WTC11 (cell line): ENCODE measurements at regions not wholly inside any gene's neighbourhood (a gene's known extent, or its start where the extent isn't known, plus 50 kb on each side); places are given as distances from the start of the nearest gene placed in this dataset.

Experiments
- ATAC-seq: fragments of 200-7000 bp; cut with Tn5 transposase; 2 replicates; pipeline ENCODE4 v1.10.0; 2021; ENCODE audit warnings: mild to moderate bottlenecking, moderate library complexity
- CTCF ChIA-PET: fragments of 300-600 bp; sonication (Branson Sonifier 250); formaldehyde crosslinking; loops from one replicate; lab custom pipeline; 2021; ENCODE audit warnings: antibody characterized with exemption; lab: Charles Lee
- POLR2A ChIA-PET: fragments of 350-600 bp; sonication (Branson Sonifier 250); formaldehyde crosslinking; loops from one replicate; lab custom pipeline; 2021; ENCODE audit warnings: antibody characterized with exemption; lab: Charles Lee
- DNase-seq: peaks from one replicate; pipeline ENCODE4 v3.0.0; 2021; ENCODE audit warnings: low spot score
- H3K27ac Mint-ChIP-seq: 2 replicates; pipeline ENCODE4 v1.8.0; 2021; ENCODE audit warnings: mixed read lengths
- H3K27me3 Mint-ChIP-seq: 2 replicates; pipeline ENCODE4 v1.8.0; 2021; ENCODE audit warnings: low read depth, mild to moderate bottlenecking, moderate library complexity, mixed read lengths
- H3K36me3 Mint-ChIP-seq: 2 replicates; pipeline ENCODE4 v1.8.0; 2021; ENCODE audit warnings: mixed read lengths
- H3K4me1 Mint-ChIP-seq: 2 replicates; pipeline ENCODE4 v1.8.0; 2022; ENCODE audit warnings: mixed read lengths
- H3K4me3 Mint-ChIP-seq: 2 replicates; pipeline ENCODE4 v1.8.0; 2021; ENCODE audit warnings: mild to moderate bottlenecking, moderate library complexity, mixed read lengths
- H3K9me3 Mint-ChIP-seq: 2 replicates; pipeline ENCODE4 v1.8.0; 2021; ENCODE audit warnings: mixed read lengths
- ATF2 ChIP-seq: sonication (generic); formaldehyde crosslinking; IDR thresholded peaks from 2 replicates; pipeline ENCODE4 v1.8.1; 2022; ENCODE audit warnings: low read depth, missing genetic modification reagents, borderline replicate concordance
- CBFB ChIP-seq: sonication (generic); formaldehyde crosslinking; IDR thresholded peaks from 2 replicates; pipeline ENCODE4 v1.8.1; 2022; ENCODE audit warnings: mild to moderate bottlenecking, low read depth, missing genetic modification reagents
- HMGA2 ChIP-seq: fragments of 250-450 bp; sonication (Bioruptor Pico); IDR thresholded peaks from 2 replicates; pipeline ENCODE4 v1.4.0; 2021; ENCODE audit warnings: mild to moderate bottlenecking, moderate library complexity
- NR1H2 ChIP-seq: sonication (generic); formaldehyde crosslinking; IDR thresholded peaks from 2 replicates; pipeline ENCODE4 v1.9.0; 2021; ENCODE audit warnings: mild to moderate bottlenecking, moderate library complexity, missing genetic modification reagents
- SP1 ChIP-seq: sonication (generic); formaldehyde crosslinking; conservative IDR thresholded peaks from 2 replicates; pipeline ENCODE4 v1.8.1; 2022; ENCODE audit warnings: missing genetic modification reagents
- ZNF423 ChIP-seq: fragments of 250-450 bp; sonication (Bioruptor Pico); IDR thresholded peaks from 2 replicates; pipeline ENCODE4 v2.1.2; 2022; ENCODE audit warnings: mild to moderate bottlenecking, moderate library complexity
- TF ChIP-seq, protein P1 (sequence below): fragments of 250-450 bp; sonication (Bioruptor Pico); IDR thresholded peaks from 2 replicates; pipeline ENCODE4 v1.9.0; 2021; ENCODE audit warnings: mild to moderate bottlenecking, borderline replicate concordance
- TF ChIP-seq, protein P2 (sequence below): sonication (generic); formaldehyde crosslinking; IDR thresholded peaks from 2 replicates; pipeline ENCODE4 v1.8.0; 2022; ENCODE audit warnings: missing genetic modification reagents

DNA sequence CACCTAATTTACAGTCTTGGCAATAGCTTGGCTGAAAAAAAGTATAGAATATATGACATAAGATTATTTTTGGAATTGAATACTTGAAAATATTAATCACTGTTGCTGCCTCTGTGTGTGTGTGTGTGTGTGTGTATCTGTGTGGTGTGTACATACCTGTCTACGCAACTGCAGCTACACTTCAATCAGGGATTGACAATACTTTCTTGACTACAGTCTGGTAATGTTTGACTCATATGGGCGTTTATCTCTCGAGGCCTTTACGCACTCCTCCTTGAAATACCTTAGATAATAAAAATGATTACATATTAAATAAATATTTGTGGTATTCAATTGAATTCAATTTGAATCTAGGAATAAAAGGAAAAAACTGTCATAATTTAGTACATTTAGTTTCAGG, 565.2 kb downstream of the PCDH18 start:
- H3K4me1 Mint-ChIP-seq: no peaks in the 10 kb centered on the region
- H3K27ac Mint-ChIP-seq: no peak overlapping the region
- H3K27me3 Mint-ChIP-seq: no peaks in the 10 kb centered on the region
- no peak for ATAC-seq
- no peaks in the 10 kb centered on the region for H3K36me3 Mint-ChIP-seq
- POLR2A ChIA-PET: no interaction called here
- CTCF ChIA-PET: no interaction called here
- peaks cover 12% of the 10 kb centered on the region for H3K9me3 Mint-ChIP-seq
- TF ChIP-seq CBFB (CRISPR knock-in tag): no peak
- no peak for TF ChIP-seq ATF2 (CRISPR knock-in tag)
- no peak for TF ChIP-seq SP1 (CRISPR knock-in tag)
- TF ChIP-seq, protein P1, sequence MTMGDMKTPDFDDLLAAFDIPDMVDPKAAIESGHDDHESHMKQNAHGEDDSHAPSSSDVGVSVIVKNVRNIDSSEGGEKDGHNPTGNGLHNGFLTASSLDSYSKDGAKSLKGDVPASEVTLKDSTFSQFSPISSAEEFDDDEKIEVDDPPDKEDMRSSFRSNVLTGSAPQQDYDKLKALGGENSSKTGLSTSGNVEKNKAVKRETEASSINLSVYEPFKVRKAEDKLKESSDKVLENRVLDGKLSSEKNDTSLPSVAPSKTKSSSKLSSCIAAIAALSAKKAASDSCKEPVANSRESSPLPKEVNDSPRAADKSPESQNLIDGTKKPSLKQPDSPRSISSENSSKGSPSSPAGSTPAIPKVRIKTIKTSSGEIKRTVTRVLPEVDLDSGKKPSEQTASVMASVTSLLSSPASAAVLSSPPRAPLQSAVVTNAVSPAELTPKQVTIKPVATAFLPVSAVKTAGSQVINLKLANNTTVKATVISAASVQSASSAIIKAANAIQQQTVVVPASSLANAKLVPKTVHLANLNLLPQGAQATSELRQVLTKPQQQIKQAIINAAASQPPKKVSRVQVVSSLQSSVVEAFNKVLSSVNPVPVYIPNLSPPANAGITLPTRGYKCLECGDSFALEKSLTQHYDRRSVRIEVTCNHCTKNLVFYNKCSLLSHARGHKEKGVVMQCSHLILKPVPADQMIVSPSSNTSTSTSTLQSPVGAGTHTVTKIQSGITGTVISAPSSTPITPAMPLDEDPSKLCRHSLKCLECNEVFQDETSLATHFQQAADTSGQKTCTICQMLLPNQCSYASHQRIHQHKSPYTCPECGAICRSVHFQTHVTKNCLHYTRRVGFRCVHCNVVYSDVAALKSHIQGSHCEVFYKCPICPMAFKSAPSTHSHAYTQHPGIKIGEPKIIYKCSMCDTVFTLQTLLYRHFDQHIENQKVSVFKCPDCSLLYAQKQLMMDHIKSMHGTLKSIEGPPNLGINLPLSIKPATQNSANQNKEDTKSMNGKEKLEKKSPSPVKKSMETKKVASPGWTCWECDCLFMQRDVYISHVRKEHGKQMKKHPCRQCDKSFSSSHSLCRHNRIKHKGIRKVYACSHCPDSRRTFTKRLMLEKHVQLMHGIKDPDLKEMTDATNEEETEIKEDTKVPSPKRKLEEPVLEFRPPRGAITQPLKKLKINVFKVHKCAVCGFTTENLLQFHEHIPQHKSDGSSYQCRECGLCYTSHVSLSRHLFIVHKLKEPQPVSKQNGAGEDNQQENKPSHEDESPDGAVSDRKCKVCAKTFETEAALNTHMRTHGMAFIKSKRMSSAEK (CRISPR knock-in tag): no peak
- TF ChIP-seq, protein P2, sequence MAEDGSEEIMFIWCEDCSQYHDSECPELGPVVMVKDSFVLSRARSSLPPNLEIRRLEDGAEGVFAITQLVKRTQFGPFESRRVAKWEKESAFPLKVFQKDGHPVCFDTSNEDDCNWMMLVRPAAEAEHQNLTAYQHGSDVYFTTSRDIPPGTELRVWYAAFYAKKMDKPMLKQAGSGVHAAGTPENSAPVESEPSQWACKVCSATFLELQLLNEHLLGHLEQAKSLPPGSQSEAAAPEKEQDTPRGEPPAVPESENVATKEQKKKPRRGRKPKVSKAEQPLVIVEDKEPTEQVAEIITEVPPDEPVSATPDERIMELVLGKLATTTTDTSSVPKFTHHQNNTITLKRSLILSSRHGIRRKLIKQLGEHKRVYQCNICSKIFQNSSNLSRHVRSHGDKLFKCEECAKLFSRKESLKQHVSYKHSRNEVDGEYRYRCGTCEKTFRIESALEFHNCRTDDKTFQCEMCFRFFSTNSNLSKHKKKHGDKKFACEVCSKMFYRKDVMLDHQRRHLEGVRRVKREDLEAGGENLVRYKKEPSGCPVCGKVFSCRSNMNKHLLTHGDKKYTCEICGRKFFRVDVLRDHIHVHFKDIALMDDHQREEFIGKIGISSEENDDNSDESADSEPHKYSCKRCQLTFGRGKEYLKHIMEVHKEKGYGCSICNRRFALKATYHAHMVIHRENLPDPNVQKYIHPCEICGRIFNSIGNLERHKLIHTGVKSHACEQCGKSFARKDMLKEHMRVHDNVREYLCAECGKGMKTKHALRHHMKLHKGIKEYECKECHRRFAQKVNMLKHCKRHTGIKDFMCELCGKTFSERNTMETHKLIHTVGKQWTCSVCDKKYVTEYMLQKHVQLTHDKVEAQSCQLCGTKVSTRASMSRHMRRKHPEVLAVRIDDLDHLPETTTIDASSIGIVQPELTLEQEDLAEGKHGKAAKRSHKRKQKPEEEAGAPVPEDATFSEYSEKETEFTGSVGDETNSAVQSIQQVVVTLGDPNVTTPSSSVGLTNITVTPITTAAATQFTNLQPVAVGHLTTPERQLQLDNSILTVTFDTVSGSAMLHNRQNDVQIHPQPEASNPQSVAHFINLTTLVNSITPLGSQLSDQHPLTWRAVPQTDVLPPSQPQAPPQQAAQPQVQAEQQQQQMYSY (CRISPR knock-in tag): no peak
- DNase-seq: no peak
- H3K4me3 Mint-ChIP-seq: no peak overlapping the region

DNA sequence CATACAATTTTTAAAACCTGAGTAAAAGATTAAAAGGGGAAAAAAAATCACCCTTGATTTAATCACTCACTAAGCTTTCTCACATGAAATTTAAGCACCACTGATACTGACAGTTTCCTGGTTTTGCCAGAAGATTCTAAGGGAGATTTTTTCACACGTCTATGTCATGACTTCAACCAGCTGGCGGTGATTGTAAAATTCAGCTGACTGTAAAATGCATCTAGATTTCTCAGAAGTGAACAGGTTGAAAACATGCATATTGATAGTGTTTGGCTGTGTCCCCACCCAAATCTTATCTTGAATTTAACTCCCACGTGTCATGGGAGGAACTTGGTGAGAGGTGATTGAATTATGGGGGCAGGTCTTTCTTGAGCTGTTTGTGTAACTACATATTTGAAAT, 566.8 kb downstream of the PCDH18 start:
- no peaks in the 10 kb centered on the region for H3K27me3 Mint-ChIP-seq
- H3K4me3 Mint-ChIP-seq: no peak overlapping the region
- H3K36me3 Mint-ChIP-seq: no peaks in the 10 kb centered on the region
- no peak overlapping the region for H3K27ac Mint-ChIP-seq
- ATAC-seq (no peak), DNase-seq (no peak)
- POLR2A ChIA-PET: no interaction called here
- TF ChIP-seq, protein P2 (CRISPR knock-in tag): no peak
- TF ChIP-seq ZNF423 (CRISPR knock-in tag): no peak
- no peaks in the 10 kb centered on the region for H3K4me1 Mint-ChIP-seq
- peaks cover 8% of the 10 kb centered on the region for H3K9me3 Mint-ChIP-seq
- CTCF ChIA-PET: no interaction called here

DNA sequence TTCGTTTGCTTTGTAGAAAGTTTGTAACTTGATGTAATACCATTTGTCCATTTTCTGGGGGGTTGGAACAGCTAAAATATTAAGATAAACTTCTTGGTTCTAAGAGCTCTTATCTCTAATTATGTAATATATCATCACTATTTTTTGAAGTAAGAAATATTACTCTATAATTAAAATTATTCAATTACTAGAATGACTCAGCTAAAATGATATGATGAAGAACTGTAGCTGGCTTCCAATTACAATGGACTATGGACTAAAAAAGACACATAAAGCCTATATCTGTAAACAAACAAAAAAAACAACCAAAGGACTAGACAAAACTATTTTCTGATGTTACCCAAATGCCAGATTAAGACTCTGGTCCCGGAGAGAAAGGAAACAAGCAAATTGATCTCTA, 569.4 kb downstream of the PCDH18 start:
- Mint-ChIP-seq H3K36me3 (no peaks in the 10 kb centered on the region), H3K9me3 (peaks cover 8% of the 10 kb centered on the region)
- TF ChIP-seq HMGA2 (peak; percentile 7; the same call in 1 of the 2 replicates), NR1H2 (no peak)
- TF ChIP-seq, all 79 proteins: peak for 1
- no peaks in the 10 kb centered on the region for H3K4me1 Mint-ChIP-seq
- no peak for ATAC-seq
- ChIA-PET POLR2A (interaction anchor here (0.7 kb wide), 1 partner anchor 101 kb away, joined by 5 read pairs; no protein-coding TSS in a partner anchor), CTCF (no interaction called here)
- DNase-seq: no peak
- no peak overlapping the region for H3K4me3 Mint-ChIP-seq
- H3K27ac Mint-ChIP-seq: no peak overlapping the region
- H3K27me3 Mint-ChIP-seq: no peaks in the 10 kb centered on the region
